ENCODE measurements at regions not wholly inside any gene's neighbourhood (a gene's known extent, or its start where the extent isn't known, plus 50 kb on each side); places are given as distances from the start of the nearest gene placed in this dataset.

- TF ChIP-seq, protein P1, sequence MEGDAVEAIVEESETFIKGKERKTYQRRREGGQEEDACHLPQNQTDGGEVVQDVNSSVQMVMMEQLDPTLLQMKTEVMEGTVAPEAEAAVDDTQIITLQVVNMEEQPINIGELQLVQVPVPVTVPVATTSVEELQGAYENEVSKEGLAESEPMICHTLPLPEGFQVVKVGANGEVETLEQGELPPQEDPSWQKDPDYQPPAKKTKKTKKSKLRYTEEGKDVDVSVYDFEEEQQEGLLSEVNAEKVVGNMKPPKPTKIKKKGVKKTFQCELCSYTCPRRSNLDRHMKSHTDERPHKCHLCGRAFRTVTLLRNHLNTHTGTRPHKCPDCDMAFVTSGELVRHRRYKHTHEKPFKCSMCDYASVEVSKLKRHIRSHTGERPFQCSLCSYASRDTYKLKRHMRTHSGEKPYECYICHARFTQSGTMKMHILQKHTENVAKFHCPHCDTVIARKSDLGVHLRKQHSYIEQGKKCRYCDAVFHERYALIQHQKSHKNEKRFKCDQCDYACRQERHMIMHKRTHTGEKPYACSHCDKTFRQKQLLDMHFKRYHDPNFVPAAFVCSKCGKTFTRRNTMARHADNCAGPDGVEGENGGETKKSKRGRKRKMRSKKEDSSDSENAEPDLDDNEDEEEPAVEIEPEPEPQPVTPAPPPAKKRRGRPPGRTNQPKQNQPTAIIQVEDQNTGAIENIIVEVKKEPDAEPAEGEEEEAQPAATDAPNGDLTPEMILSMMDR (IDR thresholded peaks at IDR 0.05; ENCODE audit: low read length): no peak
- TF ChIP-seq EZH2phosphoT487 (IDR thresholded peaks at IDR 0.05; ENCODE audit: low read length) (no peak), EZH2 (optimal IDR thresholded peaks at IDR 0.05; ENCODE audit: low read depth, low read length) (no peak)
Measured at GRCh38 chr10:112884179-112884504, 65.9 kb upstream of the TCF7L2 start.
